ENCODE measurements at regions not wholly inside any gene's neighbourhood (a gene's known extent, or its start where the extent isn't known, plus 50 kb on each side); places are given as distances from the start of the nearest gene placed in this dataset.

DNA sequence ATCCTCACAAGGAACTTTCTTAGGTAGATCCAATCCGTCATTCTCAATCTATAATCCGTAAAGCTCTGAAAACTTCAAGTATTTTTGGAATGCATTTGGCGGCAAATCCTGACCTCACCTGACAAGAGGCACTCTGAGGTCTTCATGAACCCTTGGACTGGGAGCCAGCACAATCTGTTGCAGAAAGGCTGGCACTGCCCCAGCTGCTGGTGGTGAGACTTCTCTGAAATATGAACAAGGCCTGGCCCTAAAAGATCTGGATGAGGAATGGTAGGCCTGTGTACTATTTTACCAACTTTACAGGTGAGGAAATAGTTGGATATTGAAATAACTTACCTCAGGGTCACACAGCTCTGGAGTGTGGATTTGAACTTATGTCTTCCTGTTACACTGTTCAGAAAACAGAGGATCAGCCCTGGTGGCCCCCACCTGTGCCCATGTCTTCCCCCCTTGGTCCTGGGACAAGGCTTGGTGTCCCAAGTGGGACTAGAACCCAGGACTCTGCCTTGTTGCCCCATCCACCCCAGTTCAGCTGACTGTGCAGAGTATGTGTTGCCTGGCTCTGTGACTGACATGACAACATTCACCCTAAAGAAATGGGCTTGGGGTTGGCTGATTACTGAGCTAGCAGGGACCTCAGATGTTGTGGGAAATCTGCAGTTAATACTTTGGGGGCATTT, 471.4 kb downstream of the MN1 start:
- TF ChIP-seq PPARA (CRISPR knock-in tag; IDR thresholded peaks at IDR 0.05; ENCODE audit: borderline replicate concordance) (no peak), SNAI2 (CRISPR knock-in tag; IDR thresholded peaks at IDR 0.05) (no peak), ZFP3 (CRISPR knock-in tag; IDR thresholded peaks at IDR 0.05) (no peak), ZNF565 (CRISPR knock-in tag; conservative IDR thresholded peaks at IDR 0.05; ENCODE audit: low read depth) (no peak), ISL1 (CRISPR knock-in tag; IDR thresholded peaks at IDR 0.05) (no peak), BACH2 (CRISPR knock-in tag; IDR thresholded peaks at IDR 0.05; ENCODE audit: borderline replicate concordance) (no peak), RARB (CRISPR knock-in tag; IDR thresholded peaks at IDR 0.05) (no peak), ARNTL (CRISPR knock-in tag; IDR thresholded peaks at IDR 0.05; ENCODE audit: borderline replicate concordance, low read depth) (no peak), CSDC2 (CRISPR knock-in tag; IDR thresholded peaks at IDR 0.05) (no peak), ZFP30 (CRISPR knock-in tag; IDR thresholded peaks at IDR 0.05) (no peak), ZNF8 (CRISPR knock-in tag; IDR thresholded peaks at IDR 0.05) (no peak), TCF4 (CRISPR knock-in tag; IDR thresholded peaks at IDR 0.05; ENCODE audit: borderline replicate concordance) (no peak), ZC3H10 (CRISPR knock-in tag; IDR thresholded peaks at IDR 0.05) (no peak)
- TF ChIP-seq, protein P1, sequence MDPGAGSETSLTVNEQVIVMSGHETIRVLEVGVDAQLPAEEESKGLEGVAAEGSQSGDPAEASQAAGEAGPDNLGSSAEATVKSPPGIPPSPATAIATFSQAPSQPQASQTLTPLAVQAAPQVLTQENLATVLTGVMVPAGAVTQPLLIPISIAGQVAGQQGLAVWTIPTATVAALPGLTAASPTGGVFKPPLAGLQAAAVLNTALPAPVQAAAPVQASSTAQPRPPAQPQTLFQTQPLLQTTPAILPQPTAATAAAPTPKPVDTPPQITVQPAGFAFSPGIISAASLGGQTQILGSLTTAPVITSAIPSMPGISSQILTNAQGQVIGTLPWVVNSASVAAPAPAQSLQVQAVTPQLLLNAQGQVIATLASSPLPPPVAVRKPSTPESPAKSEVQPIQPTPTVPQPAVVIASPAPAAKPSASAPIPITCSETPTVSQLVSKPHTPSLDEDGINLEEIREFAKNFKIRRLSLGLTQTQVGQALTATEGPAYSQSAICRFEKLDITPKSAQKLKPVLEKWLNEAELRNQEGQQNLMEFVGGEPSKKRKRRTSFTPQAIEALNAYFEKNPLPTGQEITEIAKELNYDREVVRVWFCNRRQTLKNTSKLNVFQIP (CRISPR knock-in tag; IDR thresholded peaks at IDR 0.05; ENCODE audit: borderline replicate concordance, low read depth) = no peak
- TF ChIP-seq, protein P2, sequence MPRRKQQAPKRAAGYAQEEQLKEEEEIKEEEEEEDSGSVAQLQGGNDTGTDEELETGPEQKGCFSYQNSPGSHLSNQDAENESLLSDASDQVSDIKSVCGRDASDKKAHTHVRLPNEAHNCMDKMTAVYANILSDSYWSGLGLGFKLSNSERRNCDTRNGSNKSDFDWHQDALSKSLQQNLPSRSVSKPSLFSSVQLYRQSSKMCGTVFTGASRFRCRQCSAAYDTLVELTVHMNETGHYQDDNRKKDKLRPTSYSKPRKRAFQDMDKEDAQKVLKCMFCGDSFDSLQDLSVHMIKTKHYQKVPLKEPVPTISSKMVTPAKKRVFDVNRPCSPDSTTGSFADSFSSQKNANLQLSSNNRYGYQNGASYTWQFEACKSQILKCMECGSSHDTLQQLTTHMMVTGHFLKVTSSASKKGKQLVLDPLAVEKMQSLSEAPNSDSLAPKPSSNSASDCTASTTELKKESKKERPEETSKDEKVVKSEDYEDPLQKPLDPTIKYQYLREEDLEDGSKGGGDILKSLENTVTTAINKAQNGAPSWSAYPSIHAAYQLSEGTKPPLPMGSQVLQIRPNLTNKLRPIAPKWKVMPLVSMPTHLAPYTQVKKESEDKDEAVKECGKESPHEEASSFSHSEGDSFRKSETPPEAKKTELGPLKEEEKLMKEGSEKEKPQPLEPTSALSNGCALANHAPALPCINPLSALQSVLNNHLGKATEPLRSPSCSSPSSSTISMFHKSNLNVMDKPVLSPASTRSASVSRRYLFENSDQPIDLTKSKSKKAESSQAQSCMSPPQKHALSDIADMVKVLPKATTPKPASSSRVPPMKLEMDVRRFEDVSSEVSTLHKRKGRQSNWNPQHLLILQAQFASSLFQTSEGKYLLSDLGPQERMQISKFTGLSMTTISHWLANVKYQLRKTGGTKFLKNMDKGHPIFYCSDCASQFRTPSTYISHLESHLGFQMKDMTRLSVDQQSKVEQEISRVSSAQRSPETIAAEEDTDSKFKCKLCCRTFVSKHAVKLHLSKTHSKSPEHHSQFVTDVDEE (CRISPR knock-in tag; IDR thresholded peaks at IDR 0.05) = no peak
- TF ChIP-seq, protein P3, sequence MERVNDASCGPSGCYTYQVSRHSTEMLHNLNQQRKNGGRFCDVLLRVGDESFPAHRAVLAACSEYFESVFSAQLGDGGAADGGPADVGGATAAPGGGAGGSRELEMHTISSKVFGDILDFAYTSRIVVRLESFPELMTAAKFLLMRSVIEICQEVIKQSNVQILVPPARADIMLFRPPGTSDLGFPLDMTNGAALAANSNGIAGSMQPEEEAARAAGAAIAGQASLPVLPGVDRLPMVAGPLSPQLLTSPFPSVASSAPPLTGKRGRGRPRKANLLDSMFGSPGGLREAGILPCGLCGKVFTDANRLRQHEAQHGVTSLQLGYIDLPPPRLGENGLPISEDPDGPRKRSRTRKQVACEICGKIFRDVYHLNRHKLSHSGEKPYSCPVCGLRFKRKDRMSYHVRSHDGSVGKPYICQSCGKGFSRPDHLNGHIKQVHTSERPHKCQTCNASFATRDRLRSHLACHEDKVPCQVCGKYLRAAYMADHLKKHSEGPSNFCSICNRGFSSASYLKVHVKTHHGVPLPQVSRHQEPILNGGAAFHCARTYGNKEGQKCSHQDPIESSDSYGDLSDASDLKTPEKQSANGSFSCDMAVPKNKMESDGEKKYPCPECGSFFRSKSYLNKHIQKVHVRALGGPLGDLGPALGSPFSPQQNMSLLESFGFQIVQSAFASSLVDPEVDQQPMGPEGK (CRISPR knock-in tag; IDR thresholded peaks at IDR 0.05; ENCODE audit: borderline replicate concordance) = no peak
- TF ChIP-seq, protein P4, sequence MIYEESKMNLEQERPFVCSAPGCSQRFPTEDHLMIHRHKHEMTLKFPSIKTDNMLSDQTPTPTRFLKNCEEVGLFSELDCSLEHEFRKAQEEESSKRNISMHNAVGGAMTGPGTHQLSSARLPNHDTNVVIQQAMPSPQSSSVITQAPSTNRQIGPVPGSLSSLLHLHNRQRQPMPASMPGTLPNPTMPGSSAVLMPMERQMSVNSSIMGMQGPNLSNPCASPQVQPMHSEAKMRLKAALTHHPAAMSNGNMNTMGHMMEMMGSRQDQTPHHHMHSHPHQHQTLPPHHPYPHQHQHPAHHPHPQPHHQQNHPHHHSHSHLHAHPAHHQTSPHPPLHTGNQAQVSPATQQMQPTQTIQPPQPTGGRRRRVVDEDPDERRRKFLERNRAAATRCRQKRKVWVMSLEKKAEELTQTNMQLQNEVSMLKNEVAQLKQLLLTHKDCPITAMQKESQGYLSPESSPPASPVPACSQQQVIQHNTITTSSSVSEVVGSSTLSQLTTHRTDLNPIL (CRISPR knock-in tag; IDR thresholded peaks at IDR 0.05; ENCODE audit: low read depth) = no peak
- TF ChIP-seq, protein P5, sequence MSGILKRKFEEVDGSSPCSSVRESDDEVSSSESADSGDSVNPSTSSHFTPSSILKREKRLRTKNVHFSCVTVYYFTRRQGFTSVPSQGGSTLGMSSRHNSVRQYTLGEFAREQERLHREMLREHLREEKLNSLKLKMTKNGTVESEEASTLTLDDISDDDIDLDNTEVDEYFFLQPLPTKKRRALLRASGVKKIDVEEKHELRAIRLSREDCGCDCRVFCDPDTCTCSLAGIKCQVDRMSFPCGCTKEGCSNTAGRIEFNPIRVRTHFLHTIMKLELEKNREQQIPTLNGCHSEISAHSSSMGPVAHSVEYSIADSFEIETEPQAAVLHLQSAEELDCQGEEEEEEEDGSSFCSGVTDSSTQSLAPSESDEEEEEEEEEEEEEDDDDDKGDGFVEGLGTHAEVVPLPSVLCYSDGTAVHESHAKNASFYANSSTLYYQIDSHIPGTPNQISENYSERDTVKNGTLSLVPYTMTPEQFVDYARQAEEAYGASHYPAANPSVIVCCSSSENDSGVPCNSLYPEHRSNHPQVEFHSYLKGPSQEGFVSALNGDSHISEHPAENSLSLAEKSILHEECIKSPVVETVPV (CRISPR knock-in tag; IDR thresholded peaks at IDR 0.05) = no peak
- no peak for ATAC-seq

DNA sequence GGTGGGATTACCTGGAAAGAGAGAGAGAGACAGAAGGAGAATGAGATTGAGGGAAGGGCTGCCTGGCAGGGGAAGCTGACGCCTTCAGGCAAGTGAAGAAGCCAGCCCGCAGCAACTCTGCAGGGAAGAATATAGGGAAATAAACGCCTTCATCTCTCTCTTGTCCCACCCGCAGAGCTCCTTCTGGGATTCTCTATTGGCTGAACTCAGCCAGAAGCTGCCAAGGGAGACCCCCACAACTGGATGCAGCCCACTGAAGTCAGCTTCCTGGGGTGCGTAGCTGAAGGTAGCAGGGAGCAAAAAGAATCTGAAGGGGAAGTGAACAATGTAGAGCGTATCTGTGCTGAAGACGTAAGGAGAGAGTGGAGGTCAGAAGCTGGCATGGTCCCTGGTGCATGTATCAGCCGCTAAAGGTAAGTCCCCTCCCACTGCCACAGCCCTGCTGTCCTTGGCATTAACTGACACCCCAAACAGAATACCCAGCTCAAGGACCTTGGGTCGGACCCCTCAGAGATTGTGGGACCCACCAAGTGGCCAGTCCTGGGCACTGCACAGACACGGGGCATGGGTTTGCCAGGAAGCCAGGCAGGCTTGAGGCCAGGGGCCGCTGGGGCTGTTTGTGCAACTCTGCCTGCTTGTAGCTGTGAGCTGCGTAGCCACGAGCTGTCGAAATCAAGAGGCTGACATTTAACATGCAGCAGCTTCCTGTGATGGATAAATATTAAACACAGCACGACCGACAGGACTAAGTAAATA, 469.9 kb downstream of the MN1 start:
- no peak for TF ChIP-seq ZC3H10 (CRISPR knock-in tag; IDR thresholded peaks at IDR 0.05)
- TF ChIP-seq SNAI2 (CRISPR knock-in tag; IDR thresholded peaks at IDR 0.05) = no peak
- peak; percentile 91 for ATAC-seq

DNA sequence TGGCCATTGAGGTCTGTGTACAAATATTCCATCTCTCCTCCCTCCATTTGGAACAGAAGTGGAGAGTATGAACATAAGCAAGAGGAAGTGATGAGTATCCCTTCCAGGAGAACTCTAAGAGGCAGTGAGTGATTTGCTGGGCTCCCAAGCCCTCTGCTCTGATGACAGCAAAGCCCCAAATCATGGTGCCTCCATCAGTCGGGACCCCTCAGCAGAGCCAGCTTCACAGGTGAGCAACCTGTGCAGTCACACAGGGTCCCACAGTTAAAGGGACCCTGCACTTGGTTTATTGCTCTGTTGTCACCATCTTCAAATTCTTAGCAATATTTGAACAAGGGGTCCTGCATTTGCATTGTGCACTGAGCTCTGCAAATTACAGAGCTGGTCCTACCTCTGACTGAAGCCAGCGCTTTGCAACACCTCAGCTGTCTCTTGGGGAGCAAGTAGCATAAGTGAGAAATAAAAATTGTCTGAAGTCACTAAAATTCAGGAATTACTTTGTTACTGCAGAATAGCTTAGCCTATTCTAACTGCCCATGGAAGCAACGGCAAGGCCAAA, 466.4 kb downstream of the MN1 start:
- TF ChIP-seq ISL1 (CRISPR knock-in tag; IDR thresholded peaks at IDR 0.05) = no peak
- TF ChIP-seq BACH2 (CRISPR knock-in tag; IDR thresholded peaks at IDR 0.05; ENCODE audit: borderline replicate concordance) = no peak
- no peak for TF ChIP-seq CSDC2 (CRISPR knock-in tag; IDR thresholded peaks at IDR 0.05)
- ATAC-seq = no peak
